SK-N-SH (cell line): ENCODE measurements at regions not wholly inside any gene's neighbourhood (a gene's known extent, or its start where the extent isn't known, plus 50 kb on each side); places are given as distances from the start of the nearest gene placed in this dataset.

Source experiments
- CTCF ChIA-PET: fragments of 300-600, 350-600 bp; formaldehyde crosslinking; extraction: SDS; loops from one replicate; lab custom pipeline; 2021; lab: Yijun Ruan, JAX
- POLR2A ChIA-PET: fragments of 350-600 bp; sonication (Branson Sonifier 250); formaldehyde crosslinking; extraction: SDS; loops from one replicate; lab custom pipeline; 2020; ENCODE audit warnings: antibody characterized with exemption, inconsistent platforms; lab: Yijun Ruan, JAX
- DNase-seq: peaks from one replicate; pipeline ENCODE4 v3.0.0; 2012
- H2AFZ ChIP-seq: fragments of 200-600 bp; sonication (generic); 2 replicates; pipeline ENCODE4 v1.8.1; 2016; ENCODE audit warnings: antibody characterized with exemption, mild to moderate bottlenecking, low read depth
- H3F3A ChIP-seq: fragments of 200-600 bp; sonication (generic); replicated peaks from 2 replicates; pipeline ENCODE3; 2016; ENCODE audit warnings: antibody characterized with exemption, mild to moderate bottlenecking; ENCODE audit not compliant: insufficient read depth
- H3K27ac ChIP-seq, 2 experiments: fragments of 200-500 bp in 1 of 2; fragments of 200-600 bp in 1 of 2; sonication (Bioruptor generic) in 1 of 2; sonication (generic), shearing (Covaris generic) in 1 of 2; 2 replicates each; pipeline versions ENCODE4 v1.5.1 to v1.6.1; 2014 to 2016; ENCODE audit warnings: low read depth in 2 of 2, inconsistent platforms in 1 of 2, low read length in 1 of 2, mild to moderate bottlenecking in 1 of 2, mixed read lengths in 1 of 2
- H3K27me3 ChIP-seq: fragments of 200-600 bp; sonication (generic), shearing (Covaris generic); 2 replicates; pipeline ENCODE4 v1.6.1; 2016; ENCODE audit warnings: mixed run types; ENCODE audit not compliant: insufficient read depth
- H3K36me3 ChIP-seq, 2 experiments: fragments of 200-500 bp in 1 of 2; fragments of 200-600 bp in 1 of 2; sonication (Bioruptor generic) in 1 of 2; sonication (generic) in 1 of 2; replicated peaks in 1 of 2; 2 replicates each; pipeline versions ENCODE3 to v1.5.1; 2014 to 2016; ENCODE audit warnings: low read length in 1 of 2, mild to moderate bottlenecking in 1 of 2; ENCODE audit not compliant: insufficient read depth in 2 of 2, control insufficient read depth in 1 of 2
- H3K4me1 ChIP-seq, 2 experiments: fragments of 200-500 bp in 1 of 2; fragments of 200-600 bp in 1 of 2; sonication (Bioruptor generic) in 1 of 2; sonication (generic), shearing (Covaris generic) in 1 of 2; 2 replicates each; pipeline versions ENCODE4 v1.5.1 to v1.6.1; 2014 to 2016; ENCODE audit warnings: low read depth in 1 of 2, low read length in 1 of 2, mixed run types in 1 of 2; ENCODE audit not compliant: insufficient read depth in 2 of 2, control insufficient read depth in 1 of 2
- H3K4me2 ChIP-seq: fragments of 200-600 bp; sonication (generic), shearing (Covaris generic); 2 replicates; pipeline ENCODE4 v1.6.1; 2017; ENCODE audit warnings: mixed run types
- H3K4me3 ChIP-seq, 2 experiments: fragments of 200-500 bp in 1 of 2; fragments of 200-600 bp in 1 of 2; sonication (Bioruptor generic) in 1 of 2; sonication (generic), shearing (Covaris generic) in 1 of 2; 2 replicates each; pipeline versions ENCODE4 v1.5.1 to v1.8.1; 2014 to 2016; ENCODE audit warnings: low read depth in 2 of 2, inconsistent platforms in 1 of 2, low read length in 1 of 2, mild to moderate bottlenecking in 1 of 2, mixed read lengths in 1 of 2, moderate library complexity in 1 of 2
- H3K79me2 ChIP-seq: fragments of 200-600 bp; sonication (generic); 2 replicates; pipeline ENCODE4 v1.8.1; 2017; ENCODE audit warnings: mild to moderate bottlenecking; ENCODE audit not compliant: insufficient read depth
- H3K9ac ChIP-seq: fragments of 200-600 bp; sonication (generic); 2 replicates; pipeline ENCODE4 v1.6.1; 2017; ENCODE audit warnings: mixed run types
- H3K9me2 ChIP-seq: fragments of 200-600 bp; sonication (generic); 2 replicates; pipeline ENCODE4 v1.6.1; 2017; ENCODE audit warnings: mixed run types
- H3K9me3 ChIP-seq: fragments of 200-600 bp; sonication (generic); 2 replicates; pipeline ENCODE4 v1.6.1; 2017; ENCODE audit warnings: mixed run types, mild to moderate bottlenecking, moderate library complexity
- H4K20me1 ChIP-seq: fragments of 200-600 bp; sonication (generic); 2 replicates; pipeline ENCODE4 v1.6.1; 2017; ENCODE audit warnings: mild to moderate bottlenecking, mixed run types; ENCODE audit not compliant: insufficient read depth
- CHD2 ChIP-seq: fragments of 150-350 bp; IDR thresholded peaks from 2 replicates; pipeline ENCODE4 v1.6.1; 2018; ENCODE audit warnings: low read length; ENCODE audit not compliant: partially characterized antibody
- EP300 ChIP-seq, 2 experiments: IDR thresholded peaks; 2 replicates each; pipeline versions ENCODE4 v1.4.0 to v1.6.1; 2012; ENCODE audit warnings: borderline replicate concordance in 1 of 2, low read depth in 1 of 2, low read length in 1 of 2
- EZH2phosphoT487 ChIP-seq: fragments of 200-600 bp; sonication (generic); IDR thresholded peaks from 2 replicates; pipeline ENCODE4 v1.6.1; 2017; ENCODE audit warnings: low read depth, mixed run types, mild to moderate bottlenecking, antibody characterized with exemption, moderate library complexity, borderline replicate concordance
- FOXM1 ChIP-seq: IDR thresholded peaks from 2 replicates; pipeline ENCODE4 v1.4.0; 2012; ENCODE audit warnings: low read depth, mild to moderate bottlenecking
- JUND ChIP-seq: IDR thresholded peaks from 2 replicates; pipeline ENCODE4 v1.4.0; 2012
- MEF2A ChIP-seq: IDR thresholded peaks from 2 replicates; pipeline ENCODE4 v1.4.0; 2012; ENCODE audit warnings: low read depth, borderline replicate concordance
- MXI1 ChIP-seq: IDR thresholded peaks from 2 replicates; pipeline ENCODE4 v1.6.1; 2012; ENCODE audit warnings: mild to moderate bottlenecking, low read depth, low read length, improper control_type of control experiment
- NRF1 ChIP-seq: IDR thresholded peaks from 2 replicates; pipeline ENCODE4 v1.6.1; 2012; ENCODE audit warnings: low read depth, mild to moderate bottlenecking, low read length
- RAD21 ChIP-seq: IDR thresholded peaks from 2 replicates; pipeline ENCODE4 v1.6.1; 2012; ENCODE audit warnings: mild to moderate bottlenecking, low read length
- RXRA ChIP-seq: IDR thresholded peaks from 2 replicates; pipeline ENCODE4 v1.4.0; 2012; ENCODE audit warnings: low read depth, mild to moderate bottlenecking, borderline replicate concordance
- TAF1 ChIP-seq: IDR thresholded peaks from 2 replicates; pipeline ENCODE4 v1.6.1; 2012; ENCODE audit warnings: low read depth, mild to moderate bottlenecking, low read length, moderate library complexity, borderline replicate concordance
- TCF12 ChIP-seq: IDR thresholded peaks from 2 replicates; pipeline ENCODE4 v1.4.0; 2012
- TEAD4 ChIP-seq: IDR thresholded peaks from 2 replicates; pipeline ENCODE4 v1.4.0; 2012; ENCODE audit warnings: mild to moderate bottlenecking, borderline replicate concordance; ENCODE audit not compliant: insufficient read depth
- USF1 ChIP-seq: IDR thresholded peaks from 2 replicates; pipeline ENCODE4 v1.4.0; 2012; ENCODE audit warnings: low read depth, borderline replicate concordance
- YY1 ChIP-seq: IDR thresholded peaks from 2 replicates; pipeline ENCODE4 v1.4.0; 2012; ENCODE audit warnings: low read depth, mild to moderate bottlenecking
- WGBS: methylation state at CpG from one replicate; pipeline ENCODE4 v1.1.6; 2017; ENCODE audit warnings: low lambda C conversion rate; 5-methylcytosine and 5-hydroxymethylcytosine counted together
- TF ChIP-seq, protein P1 (sequence below): IDR thresholded peaks from 2 replicates; pipeline ENCODE4 v1.4.0; 2012; ENCODE audit warnings: low read depth
- TF ChIP-seq, protein P2 (sequence below): IDR thresholded peaks from 2 replicates; pipeline ENCODE4 v1.6.1; 2012; ENCODE audit warnings: mild to moderate bottlenecking, low read depth, low read length, moderate library complexity
- TF ChIP-seq, protein P3 (sequence below): fragments of 150-350 bp; IDR thresholded peaks from 2 replicates; pipeline ENCODE4 v1.6.1; 2016; ENCODE audit warnings: mild to moderate bottlenecking, low read depth, low read length

- DNase-seq, result peak; percentile 47
- H3K79me2 ChIP-seq, result no peaks in the 10 kb centered on the region
- H3K9ac ChIP-seq, result no peak overlapping the region
- no peaks in the 10 kb centered on the region for H4K20me1 ChIP-seq
- H2AFZ ChIP-seq, result no peak overlapping the region
- no peak for TF ChIP-seq FOXM1
- TF ChIP-seq, protein P1, sequence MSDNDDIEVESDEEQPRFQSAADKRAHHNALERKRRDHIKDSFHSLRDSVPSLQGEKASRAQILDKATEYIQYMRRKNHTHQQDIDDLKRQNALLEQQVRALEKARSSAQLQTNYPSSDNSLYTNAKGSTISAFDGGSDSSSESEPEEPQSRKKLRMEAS, result no peak
- TF ChIP-seq EP300 (IDR thresholded peaks at IDR 0.05; ENCODE audit: borderline replicate concordance in 1 of 2, low read depth in 1 of 2, low read length in 1 of 2), result no peak
- no peak for TF ChIP-seq TCF12
- no peak for TF ChIP-seq JUND
- no peak for TF ChIP-seq RXRA
- TF ChIP-seq TAF1, result no peak
- no peak for TF ChIP-seq RAD21
- TF ChIP-seq NRF1, result no peak
- TF ChIP-seq EZH2phosphoT487, result no peak
- TF ChIP-seq, protein P2, sequence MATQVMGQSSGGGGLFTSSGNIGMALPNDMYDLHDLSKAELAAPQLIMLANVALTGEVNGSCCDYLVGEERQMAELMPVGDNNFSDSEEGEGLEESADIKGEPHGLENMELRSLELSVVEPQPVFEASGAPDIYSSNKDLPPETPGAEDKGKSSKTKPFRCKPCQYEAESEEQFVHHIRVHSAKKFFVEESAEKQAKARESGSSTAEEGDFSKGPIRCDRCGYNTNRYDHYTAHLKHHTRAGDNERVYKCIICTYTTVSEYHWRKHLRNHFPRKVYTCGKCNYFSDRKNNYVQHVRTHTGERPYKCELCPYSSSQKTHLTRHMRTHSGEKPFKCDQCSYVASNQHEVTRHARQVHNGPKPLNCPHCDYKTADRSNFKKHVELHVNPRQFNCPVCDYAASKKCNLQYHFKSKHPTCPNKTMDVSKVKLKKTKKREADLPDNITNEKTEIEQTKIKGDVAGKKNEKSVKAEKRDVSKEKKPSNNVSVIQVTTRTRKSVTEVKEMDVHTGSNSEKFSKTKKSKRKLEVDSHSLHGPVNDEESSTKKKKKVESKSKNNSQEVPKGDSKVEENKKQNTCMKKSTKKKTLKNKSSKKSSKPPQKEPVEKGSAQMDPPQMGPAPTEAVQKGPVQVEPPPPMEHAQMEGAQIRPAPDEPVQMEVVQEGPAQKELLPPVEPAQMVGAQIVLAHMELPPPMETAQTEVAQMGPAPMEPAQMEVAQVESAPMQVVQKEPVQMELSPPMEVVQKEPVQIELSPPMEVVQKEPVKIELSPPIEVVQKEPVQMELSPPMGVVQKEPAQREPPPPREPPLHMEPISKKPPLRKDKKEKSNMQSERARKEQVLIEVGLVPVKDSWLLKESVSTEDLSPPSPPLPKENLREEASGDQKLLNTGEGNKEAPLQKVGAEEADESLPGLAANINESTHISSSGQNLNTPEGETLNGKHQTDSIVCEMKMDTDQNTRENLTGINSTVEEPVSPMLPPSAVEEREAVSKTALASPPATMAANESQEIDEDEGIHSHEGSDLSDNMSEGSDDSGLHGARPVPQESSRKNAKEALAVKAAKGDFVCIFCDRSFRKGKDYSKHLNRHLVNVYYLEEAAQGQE, result no peak
- TF ChIP-seq, protein P3, sequence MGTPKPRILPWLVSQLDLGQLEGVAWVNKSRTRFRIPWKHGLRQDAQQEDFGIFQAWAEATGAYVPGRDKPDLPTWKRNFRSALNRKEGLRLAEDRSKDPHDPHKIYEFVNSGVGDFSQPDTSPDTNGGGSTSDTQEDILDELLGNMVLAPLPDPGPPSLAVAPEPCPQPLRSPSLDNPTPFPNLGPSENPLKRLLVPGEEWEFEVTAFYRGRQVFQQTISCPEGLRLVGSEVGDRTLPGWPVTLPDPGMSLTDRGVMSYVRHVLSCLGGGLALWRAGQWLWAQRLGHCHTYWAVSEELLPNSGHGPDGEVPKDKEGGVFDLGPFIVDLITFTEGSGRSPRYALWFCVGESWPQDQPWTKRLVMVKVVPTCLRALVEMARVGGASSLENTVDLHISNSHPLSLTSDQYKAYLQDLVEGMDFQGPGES, result no peak
- no peak for TF ChIP-seq CHD2
- TF ChIP-seq USF1, result no peak
- TF ChIP-seq YY1, result no peak
- no peak for TF ChIP-seq MEF2A
- no peak for TF ChIP-seq MXI1
- TF ChIP-seq TEAD4, result no peak
- H3K36me3 ChIP-seq, result no peaks in the 10 kb centered on the region
- no peaks in the 10 kb centered on the region for H3F3A ChIP-seq
- WGBS, result 10% methylated on average over 9 of the region's 10 CpGs
- H3K27ac ChIP-seq, result peak overlapping the region in 1 of 2 experiments; percentile 19; a peak in 1 of 4 replicates
- no peaks in the 10 kb centered on the region for H3K9me3 ChIP-seq
- ChIA-PET CTCF (interaction anchor here (1.1 to 2.3 kb wide), 6 partner anchors 16 to 148 kb away, joined by 3 to 8 read pairs (median 4); no protein-coding TSS in a partner anchor), POLR2A (no interaction called here)
- no peak overlapping the region for H3K4me3 ChIP-seq
- H3K4me1 ChIP-seq, result peaks cover 0 to 16% of the 10 kb centered on the region in 2 experiments; a peak in 1 of 4 replicates
- no peaks in the 10 kb centered on the region for H3K9me2 ChIP-seq
- H3K27me3 ChIP-seq, result no peaks in the 10 kb centered on the region
- no peak overlapping the region for H3K4me2 ChIP-seq
These were observed 394.0 kb downstream of the NPHP4 start for GRCh38 chr1:5597991-5598823.
